ENCODE measurements at regions not wholly inside any gene's neighbourhood (a gene's known extent, or its start where the extent isn't known, plus 50 kb on each side); places are given as distances from the start of the nearest gene placed in this dataset.

- TF ChIP-seq CTCF (IDR thresholded peaks at IDR 0.05 in 4 of 5, conservative IDR thresholded peaks at IDR 0.05 in 1 of 5) (no peak), POLR2A (IDR thresholded peaks at IDR 0.05) (no peak)
Observed at GRCh38 chr10:52539463-52539862, 225.4 kb downstream of the DKK1 start.
